GM23248 (cell line): ENCODE measurements at regions not wholly inside any gene's neighbourhood (a gene's known extent, or its start where the extent isn't known, plus 50 kb on each side); places are given as distances from the start of the nearest gene placed in this dataset.

Experiments used
- EZH2 ChIP-seq: fragments of 200-600 bp; sonication (generic); IDR thresholded peaks from 2 replicates; pipeline ENCODE4 v1.6.1; 2018; ENCODE audit warnings: antibody characterized with exemption, mild to moderate bottlenecking; ENCODE audit not compliant: insufficient read depth, poor library complexity, severe bottlenecking
- EZH2phosphoT487 ChIP-seq: fragments of 200-600 bp; sonication (generic); IDR thresholded peaks from 2 replicates; pipeline ENCODE4 v1.6.1; 2018; ENCODE audit warnings: antibody characterized with exemption, moderate library complexity, mild to moderate bottlenecking, low read depth; ENCODE audit not compliant: insufficient read depth

DNA sequence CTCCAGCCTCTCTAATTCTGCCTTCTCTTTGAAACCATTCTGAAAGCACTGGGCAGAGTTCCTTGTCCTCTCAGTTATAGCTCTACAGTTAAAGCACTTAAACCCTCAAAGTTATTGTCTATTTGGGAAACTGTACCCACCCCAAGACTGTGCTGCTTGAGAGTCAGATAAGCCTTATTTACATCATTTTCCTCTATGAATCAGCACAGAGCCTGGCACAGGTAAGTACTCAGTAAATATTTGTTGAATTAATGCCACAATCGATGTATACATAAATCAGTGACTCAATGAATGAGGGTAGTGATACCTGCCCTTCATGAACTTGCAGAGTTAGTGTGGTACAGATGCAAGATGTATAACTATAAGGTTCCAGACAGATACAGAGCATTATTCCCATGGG is 549.4 kb upstream of the KLF4 start:
- TF ChIP-seq EZH2phosphoT487, result no peak
- no peak for TF ChIP-seq EZH2
